Stimulated activated effector memory CD8-positive, alpha-beta T cell treated with anti-CD3 and anti-CD28 coated beads, Interleukin-12 subunit alpha, Interleukin-12 subunit beta, amount 100 ng/mL, for 72 hours (primary cell): ENCODE measurements at regions not wholly inside any gene's neighbourhood (a gene's known extent, or its start where the extent isn't known, plus 50 kb on each side); places are given as distances from the start of the nearest gene placed in this dataset.
"Not testable (repeated sequence)": the region's sequence is repeated elsewhere in the genome, so short reads cannot be mapped to it uniquely, and the experiment has no call there.

ENCODE experiments used
- ATAC-seq: fragments of 150-1000 bp; cut with Tn5 transposase; 2 replicates; pipeline ENCODE4 v1.10.0; 2021
- DNase-seq, 2 donors: peaks; one replicate each; pipeline ENCODE4 v3.0.0; 2021 to 2022; ENCODE audit warnings: low spot score in 2 of 2
- H3K27ac Mint-ChIP-seq: one replicate; pipeline ENCODE4 v1.8.0; 2022; ENCODE audit warnings: mild to moderate bottlenecking, mixed read lengths
- H3K36me3 Mint-ChIP-seq: one replicate; pipeline ENCODE4 v1.8.0; 2022; ENCODE audit warnings: mild to moderate bottlenecking, mixed read lengths
- H3K4me1 Mint-ChIP-seq: one replicate; pipeline ENCODE4 v1.8.0; 2022; ENCODE audit warnings: mixed read lengths
- H3K4me3 Mint-ChIP-seq: one replicate; pipeline ENCODE4 v1.8.0; 2022; ENCODE audit warnings: mild to moderate bottlenecking, mixed read lengths
- H3K9me3 Mint-ChIP-seq: one replicate; pipeline ENCODE4 v1.8.0; 2022; ENCODE audit warnings: mixed read lengths

DNA sequence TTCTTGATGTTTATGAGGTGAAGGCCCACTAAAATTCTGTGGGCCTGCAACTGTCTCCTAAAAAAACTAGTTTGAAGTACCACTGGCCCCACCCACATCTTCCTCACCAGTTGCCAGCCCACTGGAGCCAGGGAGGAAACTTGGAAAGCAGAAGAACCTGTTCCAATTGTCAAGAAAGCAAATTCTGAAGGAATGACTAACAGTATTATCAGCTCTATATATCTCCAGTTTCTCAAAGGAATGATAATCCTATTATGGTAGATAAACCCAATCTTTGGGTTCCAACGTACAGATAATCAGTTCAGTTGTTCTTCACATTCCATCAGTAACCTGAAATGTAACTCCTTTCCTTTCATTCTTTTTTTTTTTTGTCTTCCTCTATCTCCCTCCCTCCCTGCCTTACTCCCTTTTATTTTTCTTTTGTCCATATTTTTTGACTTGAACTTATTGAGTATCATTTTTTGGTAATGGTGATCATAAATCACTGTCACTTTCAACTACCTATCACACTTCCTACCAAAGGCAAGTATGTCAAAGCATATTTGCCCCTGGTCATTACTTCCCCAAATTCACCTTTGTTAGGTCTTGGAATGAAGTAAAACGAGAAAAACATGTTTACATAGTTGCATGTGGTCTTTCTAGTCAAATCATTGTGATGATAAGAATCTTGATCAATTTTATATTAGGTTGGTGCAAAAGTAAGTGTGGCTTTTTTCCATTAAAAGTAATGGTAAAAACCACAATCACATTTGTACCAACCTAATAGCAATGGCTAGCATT is 943.4 kb downstream of the TTLL7 start:
- Mint-ChIP-seq H3K4me3 (no peak overlapping the region), H3K9me3 (peaks cover 21% of the 10 kb centered on the region), H3K36me3 (no peaks in the 10 kb centered on the region), H3K4me1 (no peaks in the 10 kb centered on the region), H3K27ac (no peak overlapping the region)
- no peak for ATAC-seq
- no peak for DNase-seq

DNA sequence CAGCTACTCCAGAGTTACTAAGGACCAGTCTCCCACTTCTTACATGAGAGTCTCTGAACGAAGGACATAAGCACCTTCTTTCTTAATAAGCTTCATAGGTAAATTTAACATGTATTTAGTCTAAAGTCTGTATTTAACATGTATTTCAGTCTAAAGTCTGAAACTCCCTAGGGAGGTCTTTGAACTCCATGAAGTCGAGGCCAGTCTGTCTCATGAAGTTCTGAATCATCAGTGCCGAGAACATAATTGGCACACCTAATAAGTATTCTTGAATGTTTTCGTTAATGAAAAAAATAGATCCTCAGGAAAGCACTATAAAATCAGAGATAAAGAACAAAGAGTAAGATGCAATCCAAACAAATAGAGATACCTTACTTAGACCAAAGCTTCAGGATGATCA is 945.5 kb downstream of the TTLL7 start:
- no peak for ATAC-seq
- DNase-seq: no peak
- Mint-ChIP-seq H3K9me3 (peaks cover 25% of the 10 kb centered on the region), H3K36me3 (no peaks in the 10 kb centered on the region), H3K4me1 (no peaks in the 10 kb centered on the region), H3K27ac (no peak overlapping the region), H3K4me3 (no peak overlapping the region)

DNA sequence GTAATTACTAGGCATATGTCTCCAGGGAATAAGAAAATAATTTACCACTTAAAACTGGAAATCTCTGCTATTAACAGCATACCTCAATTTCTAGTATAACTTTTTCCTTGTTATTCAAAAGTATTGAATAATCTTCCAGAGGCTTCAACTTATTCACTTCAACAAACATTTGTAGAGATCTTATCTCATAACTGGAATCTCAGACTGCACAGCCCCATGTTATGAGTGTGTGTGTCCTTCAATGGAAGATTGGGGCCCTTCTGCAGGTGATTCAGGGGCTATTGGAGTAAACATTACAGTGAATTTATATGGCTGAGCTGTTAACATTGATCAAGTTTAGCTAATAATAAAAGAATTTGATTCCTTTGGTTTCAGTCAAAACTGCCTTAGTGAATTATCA is 946.1 kb downstream of the TTLL7 start:
- Mint-ChIP-seq H3K4me3 (no peak overlapping the region), H3K36me3 (no peaks in the 10 kb centered on the region), H3K9me3 (peaks cover 23% of the 10 kb centered on the region), H3K4me1 (no peaks in the 10 kb centered on the region), H3K27ac (no peak overlapping the region)
- ATAC-seq: no peak
- no peak for DNase-seq

DNA sequence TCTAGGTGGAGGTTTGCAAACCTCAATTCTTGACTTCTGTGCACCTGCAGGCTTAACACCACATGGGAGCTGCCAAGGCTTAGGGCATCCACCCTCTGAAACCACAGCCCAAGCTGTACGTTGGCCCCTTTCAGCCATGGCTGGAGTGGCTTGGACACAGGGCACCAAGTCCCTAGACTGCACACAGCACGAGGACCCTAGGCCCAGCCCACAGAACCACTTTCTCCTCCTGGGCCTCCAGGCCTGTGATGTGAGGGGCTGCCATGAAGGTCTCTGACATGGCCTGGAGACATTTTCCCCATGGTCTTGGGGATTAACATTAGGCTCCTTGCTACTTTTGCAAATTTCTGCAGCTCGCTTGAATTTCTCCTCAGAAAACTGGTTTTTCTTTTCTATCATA is 947.9 kb downstream of the TTLL7 start:
- not testable (repeated sequence) for ATAC-seq, DNase-seq, H3K27ac Mint-ChIP-seq, H3K4me3 Mint-ChIP-seq, H3K36me3 Mint-ChIP-seq, H3K4me1 Mint-ChIP-seq
- peaks cover 27% of the 10 kb centered on the region for H3K9me3 Mint-ChIP-seq

DNA sequence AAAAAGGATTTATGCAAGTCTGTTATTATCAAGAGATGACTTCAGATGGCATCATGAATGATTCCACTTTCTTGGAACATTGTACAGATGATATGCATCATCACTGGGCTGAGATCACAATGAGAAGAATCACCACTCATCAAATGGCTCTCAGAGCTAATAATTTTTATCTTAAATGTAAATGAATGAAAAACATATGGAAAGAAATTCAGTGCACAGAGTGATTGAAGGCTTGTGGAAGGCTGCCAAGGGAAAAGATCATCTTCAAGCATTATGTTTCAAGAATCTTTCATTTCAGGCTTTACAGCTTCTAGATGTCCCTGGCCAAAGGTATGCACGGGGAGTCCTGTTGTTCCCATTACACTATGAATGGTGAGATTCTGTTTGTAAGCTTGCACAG is 955.7 kb downstream of the TTLL7 start:
- Mint-ChIP-seq H3K36me3 (no peaks in the 10 kb centered on the region), H3K9me3 (peaks cover 15% of the 10 kb centered on the region), H3K27ac (no peak overlapping the region)

DNA sequence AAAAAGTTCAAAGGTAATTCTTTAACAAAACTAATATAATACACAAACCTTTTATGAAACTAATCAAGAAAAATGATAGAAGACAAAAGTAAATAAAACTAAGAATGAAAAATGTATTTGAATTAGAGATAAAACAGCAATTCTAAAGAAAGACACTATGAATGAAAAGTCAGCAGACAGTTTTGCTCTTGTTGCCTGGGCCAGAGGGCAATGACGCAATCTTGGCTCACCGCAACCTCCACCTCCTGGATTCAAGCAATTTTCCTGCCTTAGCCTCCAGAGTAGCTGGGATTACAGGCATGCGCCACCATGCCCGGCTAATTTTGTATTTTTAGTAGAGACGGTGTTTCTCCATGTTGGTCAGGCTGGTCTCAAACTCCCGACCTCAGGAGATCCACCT is 959.8 kb downstream of the TTLL7 start:
- ATAC-seq, H3K4me1 Mint-ChIP-seq, H3K27ac Mint-ChIP-seq, H3K4me3 Mint-ChIP-seq, DNase-seq, H3K36me3 Mint-ChIP-seq: not testable (repeated sequence)
- H3K9me3 Mint-ChIP-seq: peaks cover 10% of the 10 kb centered on the region

More for the DNA sequence above, 955.7 kb downstream of the TTLL7 start:
- no peak overlapping the region for H3K4me3 Mint-ChIP-seq
- ATAC-seq (no peak), DNase-seq (no peak)
- H3K4me1 Mint-ChIP-seq: no peaks in the 10 kb centered on the region

DNA sequence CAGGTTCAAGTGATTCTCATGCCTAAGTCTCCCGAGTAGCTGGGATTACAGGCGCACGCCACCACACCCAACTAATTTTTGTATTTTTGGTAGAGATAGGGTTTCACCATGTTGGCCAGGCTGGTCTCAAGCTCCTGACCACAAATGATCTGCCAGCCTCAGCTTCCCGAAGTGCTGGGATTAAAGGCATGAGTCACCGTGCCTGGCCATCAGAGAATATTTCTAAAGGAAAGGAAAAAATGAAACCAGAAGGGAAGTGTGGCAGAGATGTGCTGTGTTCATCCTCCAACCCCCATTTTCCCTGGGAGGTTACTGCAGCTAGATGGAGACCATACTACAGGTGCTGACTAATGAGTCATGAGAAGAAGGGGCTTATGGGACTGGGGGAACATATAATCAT is 964.1 kb downstream of the TTLL7 start:
- no peaks in the 10 kb centered on the region for H3K36me3 Mint-ChIP-seq
- H3K4me3 Mint-ChIP-seq: no peak overlapping the region
- H3K27ac Mint-ChIP-seq: no peak overlapping the region
- H3K9me3 Mint-ChIP-seq: peaks cover 22% of the 10 kb centered on the region
- ATAC-seq (no peak), DNase-seq (no peak)
- H3K4me1 Mint-ChIP-seq: no peaks in the 10 kb centered on the region

DNA sequence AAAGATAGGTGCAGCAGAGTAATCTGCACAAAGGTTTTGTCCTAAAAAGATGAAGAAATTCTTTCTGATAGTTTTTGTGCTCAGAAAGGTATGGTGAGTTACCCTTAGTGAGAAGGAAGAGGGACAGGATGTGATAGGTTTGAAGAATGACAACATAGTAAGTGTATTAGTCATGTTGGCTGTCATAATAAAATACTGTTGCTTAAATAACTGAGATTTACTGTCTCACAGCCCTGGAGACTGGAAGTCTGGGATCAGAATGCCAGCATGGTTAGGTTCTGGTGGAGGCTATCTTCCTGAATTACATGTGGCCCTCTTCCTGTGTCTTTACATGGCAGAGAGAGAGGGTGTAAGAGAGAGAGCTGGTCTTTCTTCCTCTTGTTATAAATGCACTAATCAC is 965.2 kb downstream of the TTLL7 start:
- ATAC-seq: no peak
- H3K27ac Mint-ChIP-seq: no peak overlapping the region
- peaks cover 24% of the 10 kb centered on the region for H3K9me3 Mint-ChIP-seq
- no peak overlapping the region for H3K4me3 Mint-ChIP-seq
- H3K36me3 Mint-ChIP-seq: no peaks in the 10 kb centered on the region
- no peaks in the 10 kb centered on the region for H3K4me1 Mint-ChIP-seq
- DNase-seq: no peak

DNA sequence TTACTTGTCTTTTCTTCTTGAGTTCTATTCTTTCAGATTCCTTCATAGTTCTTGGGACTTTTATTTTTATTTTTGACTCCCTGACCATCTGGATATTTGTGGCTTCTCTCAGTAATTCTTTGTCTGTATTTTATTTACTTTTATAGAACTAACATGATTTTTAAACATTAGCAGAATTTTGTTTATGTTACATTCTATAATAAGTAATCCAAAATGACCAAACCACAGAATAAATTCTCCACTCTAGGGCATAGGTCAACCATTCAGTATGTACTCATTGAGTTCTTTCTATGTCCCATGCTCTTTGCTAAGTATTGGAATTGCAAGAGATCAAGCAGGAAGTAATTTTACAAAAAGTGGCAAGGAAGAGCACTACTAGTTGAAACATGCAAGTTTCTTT is 969.0 kb downstream of the TTLL7 start:
- DNase-seq (no peak), ATAC-seq (no peak)
- peaks cover 21% of the 10 kb centered on the region for H3K9me3 Mint-ChIP-seq
- no peak overlapping the region for H3K27ac Mint-ChIP-seq
- no peak overlapping the region for H3K4me3 Mint-ChIP-seq
- H3K36me3 Mint-ChIP-seq: no peaks in the 10 kb centered on the region
- H3K4me1 Mint-ChIP-seq: no peaks in the 10 kb centered on the region

DNA sequence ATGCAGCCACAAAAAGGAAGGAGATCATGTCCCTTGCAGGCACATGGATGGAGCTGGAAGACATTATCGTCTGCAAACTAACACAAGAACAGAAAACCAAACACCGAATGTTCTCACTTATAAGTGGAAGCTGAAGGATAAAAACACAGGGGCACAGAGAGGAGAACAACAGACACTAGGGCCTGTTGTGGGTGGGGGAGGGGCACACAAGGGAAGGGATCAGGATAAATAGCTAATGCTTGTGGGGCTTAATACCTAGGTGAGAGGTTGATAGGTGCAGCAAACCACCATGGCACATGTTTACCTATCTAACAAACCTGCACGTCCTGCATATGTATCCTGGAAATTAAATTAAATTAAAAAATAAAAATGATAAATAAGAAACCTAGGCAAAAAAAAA is 969.9 kb downstream of the TTLL7 start:
- Mint-ChIP-seq H3K9me3 (peaks cover 21% of the 10 kb centered on the region), H3K36me3 (no peaks in the 10 kb centered on the region), H3K27ac (no peak overlapping the region), H3K4me1 (no peaks in the 10 kb centered on the region), H3K4me3 (no peak overlapping the region)
- no peak for ATAC-seq
- DNase-seq: no peak

DNA sequence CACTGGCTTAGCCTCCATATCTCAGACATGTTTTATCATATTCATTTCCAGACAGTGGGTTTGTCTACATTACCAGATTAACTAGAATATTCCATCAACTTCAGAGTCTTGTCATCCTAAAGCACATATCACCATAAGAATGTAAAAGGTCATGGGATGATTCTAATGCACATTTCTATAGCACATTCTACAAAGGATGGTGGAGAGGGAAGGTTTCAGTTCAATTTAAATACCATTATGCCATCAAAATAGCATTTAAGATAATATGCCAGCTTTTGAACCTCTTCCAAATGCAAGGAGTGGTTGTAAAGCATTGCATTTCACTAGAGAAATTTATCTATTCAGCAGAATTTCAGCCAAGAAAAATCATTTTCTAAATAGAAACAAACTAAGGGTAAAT is 970.5 kb downstream of the TTLL7 start:
- H3K4me3 Mint-ChIP-seq: no peak overlapping the region
- H3K36me3 Mint-ChIP-seq: no peaks in the 10 kb centered on the region
- ATAC-seq (no peak), DNase-seq (no peak)
- H3K9me3 Mint-ChIP-seq: peaks cover 21% of the 10 kb centered on the region
- no peaks in the 10 kb centered on the region for H3K4me1 Mint-ChIP-seq
- H3K27ac Mint-ChIP-seq: no peak overlapping the region

DNA sequence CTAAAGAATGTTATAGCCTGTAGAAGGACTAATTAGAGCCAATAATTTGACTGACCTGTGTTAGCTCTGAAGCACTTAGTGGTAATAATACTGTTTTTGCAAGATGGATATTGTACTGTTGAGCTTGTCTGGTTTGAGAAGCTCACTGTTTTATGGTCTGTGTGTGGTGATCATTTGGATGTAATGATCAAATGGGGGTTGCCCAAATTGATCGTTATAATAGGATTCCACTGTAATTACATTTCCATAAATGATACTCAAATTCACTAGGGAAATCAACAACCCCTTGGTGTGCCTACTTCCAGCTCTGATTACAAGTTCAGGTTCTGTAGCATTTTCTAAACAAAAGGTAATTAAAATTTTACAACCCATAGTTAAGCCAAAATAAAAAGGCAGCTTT is 971.4 kb downstream of the TTLL7 start:
- Mint-ChIP-seq H3K9me3 (peaks cover 15% of the 10 kb centered on the region), H3K4me3 (no peak overlapping the region), H3K27ac (no peak overlapping the region), H3K36me3 (no peaks in the 10 kb centered on the region), H3K4me1 (no peaks in the 10 kb centered on the region)
- DNase-seq: no peak
- no peak for ATAC-seq

DNA sequence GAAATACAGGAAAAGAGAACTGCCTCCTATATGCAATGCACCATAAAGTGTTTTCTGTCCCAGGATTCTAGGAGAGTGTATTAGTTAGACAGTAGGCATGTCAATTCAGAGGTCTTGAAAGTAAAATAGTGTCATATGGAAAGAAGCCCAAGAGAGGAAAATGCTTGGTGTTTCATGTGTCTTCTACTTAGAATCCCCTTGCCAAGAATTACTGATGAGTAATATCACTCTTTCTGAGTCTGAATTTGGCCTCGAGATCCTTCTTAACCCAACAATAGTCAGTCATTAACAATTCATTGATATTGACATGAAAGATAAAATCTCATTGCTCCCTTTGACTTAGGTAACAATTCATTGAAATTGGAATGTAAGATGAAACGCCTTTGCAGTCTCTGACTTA is 972.2 kb downstream of the TTLL7 start:
- H3K9me3 Mint-ChIP-seq: peaks cover 15% of the 10 kb centered on the region
- ATAC-seq: no peak

DNA sequence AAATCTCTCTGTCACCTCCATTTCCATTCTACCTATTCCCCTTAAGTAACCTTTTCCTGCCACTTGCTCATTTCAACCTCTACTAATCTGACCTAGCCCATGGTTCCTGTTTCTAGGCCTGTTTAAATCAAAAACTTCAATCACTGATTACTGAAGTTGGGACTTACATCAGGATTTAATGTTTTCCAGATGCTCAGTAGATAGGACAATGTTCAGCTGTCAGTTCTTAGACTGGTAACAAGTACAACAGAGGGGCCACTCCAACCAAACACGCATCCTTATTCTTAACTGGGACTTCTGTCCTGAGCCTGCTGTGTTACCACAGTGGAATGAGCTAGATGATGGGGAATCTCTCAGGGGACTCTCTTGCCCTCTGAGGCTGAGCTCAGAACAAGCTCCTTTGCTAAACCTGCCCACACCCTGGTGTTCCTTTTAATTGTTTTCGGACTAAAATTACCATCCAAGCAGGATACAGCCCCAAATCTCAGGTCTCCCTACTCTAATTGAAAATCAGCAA is 974.6 kb downstream of the TTLL7 start:
- Mint-ChIP-seq H3K36me3 (no peaks in the 10 kb centered on the region), H3K4me1 (no peaks in the 10 kb centered on the region), H3K9me3 (peaks cover 13% of the 10 kb centered on the region), H3K27ac (no peak overlapping the region), H3K4me3 (no peak overlapping the region)
- DNase-seq (no peak), ATAC-seq (no peak)

More for the DNA sequence above, 972.2 kb downstream of the TTLL7 start:
- no peak for DNase-seq
- Mint-ChIP-seq H3K36me3 (no peaks in the 10 kb centered on the region), H3K4me3 (no peak overlapping the region), H3K27ac (no peak overlapping the region), H3K4me1 (no peaks in the 10 kb centered on the region)

DNA sequence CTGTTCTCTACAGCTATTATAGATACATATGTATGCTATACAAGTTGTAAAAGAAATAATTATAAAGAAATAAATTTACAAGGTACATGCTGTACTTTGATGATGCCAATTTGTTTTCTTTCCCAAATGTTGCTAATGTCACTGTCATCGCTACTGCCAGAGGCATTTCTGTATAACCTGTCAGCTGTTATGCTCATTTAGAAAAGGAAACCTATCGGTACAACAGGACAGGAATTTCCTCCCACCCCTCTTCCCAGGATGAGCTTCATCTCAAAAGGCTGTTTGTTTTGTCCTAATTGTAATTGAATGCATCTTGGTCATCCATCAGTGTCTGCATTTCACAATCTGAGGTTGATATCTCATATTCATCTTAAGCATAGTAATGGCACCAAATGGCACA is 975.7 kb downstream of the TTLL7 start:
- Mint-ChIP-seq H3K36me3 (no peaks in the 10 kb centered on the region), H3K4me1 (no peaks in the 10 kb centered on the region), H3K27ac (no peak overlapping the region), H3K9me3 (peaks cover 8% of the 10 kb centered on the region), H3K4me3 (no peak overlapping the region)
- no peak for ATAC-seq
- no peak for DNase-seq

DNA sequence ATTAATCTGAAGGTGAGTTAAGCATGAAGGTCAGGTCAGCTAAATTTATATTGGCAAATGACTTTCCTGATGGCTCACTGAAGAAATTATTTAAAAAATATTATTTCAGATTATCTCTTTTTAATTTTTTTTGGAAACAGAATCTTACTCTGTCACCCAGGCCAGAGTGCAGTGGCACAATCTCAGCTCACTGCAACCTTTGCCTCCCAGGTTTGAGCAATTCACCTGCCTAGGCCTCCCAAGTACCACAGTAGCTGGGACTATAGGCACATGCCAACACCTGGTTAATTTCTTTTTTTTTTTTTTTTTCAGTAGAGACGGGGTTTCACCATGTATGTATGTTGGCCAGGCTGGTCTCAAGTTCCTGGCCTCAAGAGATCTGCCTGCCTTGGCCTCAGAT is 976.7 kb downstream of the TTLL7 start:
- DNase-seq: no peak
- no peak overlapping the region for H3K27ac Mint-ChIP-seq
- ATAC-seq: no peak
- H3K36me3 Mint-ChIP-seq: no peaks in the 10 kb centered on the region
- H3K9me3 Mint-ChIP-seq: peaks cover 7% of the 10 kb centered on the region
- H3K4me3 Mint-ChIP-seq: no peak overlapping the region
- H3K4me1 Mint-ChIP-seq: no peaks in the 10 kb centered on the region
